ENCODE measurements at regions not wholly inside any gene's neighbourhood (a gene's known extent, or its start where the extent isn't known, plus 50 kb on each side); places are given as distances from the start of the nearest gene placed in this dataset.

DNA sequence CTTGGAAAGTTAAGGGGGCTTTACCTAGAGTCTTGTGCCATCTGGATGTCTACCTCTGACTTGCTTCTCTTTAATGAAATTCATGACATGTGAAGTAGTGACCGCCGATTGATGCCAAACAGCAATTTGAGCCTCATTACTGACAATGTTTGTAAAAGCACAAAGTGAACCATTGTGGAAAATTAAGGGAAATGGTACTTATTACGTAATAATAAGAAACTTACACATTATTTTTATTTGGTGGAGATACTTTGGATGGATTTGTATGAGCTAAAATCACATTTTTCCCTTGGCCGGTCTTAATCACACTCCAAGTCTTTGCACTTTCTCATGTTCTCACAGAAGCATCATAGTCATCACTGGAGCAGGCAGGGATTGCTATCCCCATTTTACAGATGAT, 265.1 kb upstream of the KLF6 start:
- TF ChIP-seq EZH2phosphoT487 (IDR thresholded peaks at IDR 0.05; ENCODE audit: borderline replicate concordance, low read length), result no peak
- TF ChIP-seq, protein P1, sequence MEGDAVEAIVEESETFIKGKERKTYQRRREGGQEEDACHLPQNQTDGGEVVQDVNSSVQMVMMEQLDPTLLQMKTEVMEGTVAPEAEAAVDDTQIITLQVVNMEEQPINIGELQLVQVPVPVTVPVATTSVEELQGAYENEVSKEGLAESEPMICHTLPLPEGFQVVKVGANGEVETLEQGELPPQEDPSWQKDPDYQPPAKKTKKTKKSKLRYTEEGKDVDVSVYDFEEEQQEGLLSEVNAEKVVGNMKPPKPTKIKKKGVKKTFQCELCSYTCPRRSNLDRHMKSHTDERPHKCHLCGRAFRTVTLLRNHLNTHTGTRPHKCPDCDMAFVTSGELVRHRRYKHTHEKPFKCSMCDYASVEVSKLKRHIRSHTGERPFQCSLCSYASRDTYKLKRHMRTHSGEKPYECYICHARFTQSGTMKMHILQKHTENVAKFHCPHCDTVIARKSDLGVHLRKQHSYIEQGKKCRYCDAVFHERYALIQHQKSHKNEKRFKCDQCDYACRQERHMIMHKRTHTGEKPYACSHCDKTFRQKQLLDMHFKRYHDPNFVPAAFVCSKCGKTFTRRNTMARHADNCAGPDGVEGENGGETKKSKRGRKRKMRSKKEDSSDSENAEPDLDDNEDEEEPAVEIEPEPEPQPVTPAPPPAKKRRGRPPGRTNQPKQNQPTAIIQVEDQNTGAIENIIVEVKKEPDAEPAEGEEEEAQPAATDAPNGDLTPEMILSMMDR (conservative IDR thresholded peaks at IDR 0.05; ENCODE audit: low read depth, low read length), result no peak

Data from PC-3 (cell line).